ENCODE measurements at regions not wholly inside any gene's neighbourhood (a gene's known extent, or its start where the extent isn't known, plus 50 kb on each side); places are given as distances from the start of the nearest gene placed in this dataset.

DNA sequence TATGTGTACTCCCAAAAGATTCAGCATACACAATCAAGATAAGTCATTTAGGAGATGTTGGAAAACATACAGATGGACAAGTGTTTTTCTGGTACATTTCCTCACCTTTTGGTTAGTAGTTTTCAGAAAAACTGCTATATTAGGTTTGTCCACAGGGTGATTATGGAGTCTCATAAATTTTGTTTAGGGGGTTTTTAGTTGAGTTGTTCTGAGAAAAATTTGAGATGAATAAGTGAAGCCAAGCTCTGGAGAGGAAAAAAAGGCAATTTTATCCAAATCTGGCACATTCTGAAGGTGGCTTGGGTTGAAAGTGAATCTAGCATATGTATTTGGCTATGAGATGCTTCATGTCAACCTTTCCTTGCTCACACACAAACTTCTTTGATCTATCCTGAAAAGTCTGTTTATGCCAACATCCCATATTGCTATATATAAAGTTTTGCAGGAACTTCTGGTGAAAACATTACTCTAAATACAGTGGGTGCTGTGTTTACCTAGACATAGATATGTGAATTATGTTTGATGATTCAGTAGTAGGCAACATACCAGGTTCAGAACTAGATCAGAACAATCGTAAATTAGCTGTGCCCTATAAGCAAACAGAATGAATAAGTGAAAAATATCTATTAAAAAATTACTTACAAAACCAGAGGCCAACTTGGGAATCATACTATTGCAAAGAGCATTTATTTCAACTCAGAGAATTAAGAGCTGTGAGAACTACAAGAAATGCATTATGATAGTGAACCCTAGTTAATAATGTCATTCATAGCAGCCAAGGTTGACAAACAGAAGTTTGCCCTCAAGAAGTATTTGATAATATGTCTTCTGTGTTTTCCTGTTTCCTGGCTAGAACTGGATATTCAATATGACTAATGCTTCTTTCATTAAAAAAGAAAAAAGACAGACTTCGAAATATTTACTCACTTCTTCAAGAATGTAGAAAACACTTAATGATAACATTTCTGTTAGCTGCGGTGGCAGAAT, 552.0 kb downstream of the IRS1 start:
- no peak overlapping the region for H3K27ac ChIP-seq (ENCODE audit: low read depth in 1 of 2, low read length in 2 of 2)
- H3K4me3 ChIP-seq (ENCODE audit: low read depth in 1 of 3, low read length in 3 of 3): no peak overlapping the region
- no peak for DNase-seq (ENCODE audit: low spot score)
- H3K27me3 ChIP-seq (ENCODE audit: control insufficient read depth in 4 of 4, insufficient read depth in 4 of 4, low read length in 3 of 4): no peaks in the 10 kb centered on the region
- TF ChIP-seq HNF4A (conservative IDR thresholded peaks at IDR 0.05): no peak
- no peak for TF ChIP-seq ZBTB33 (IDR thresholded peaks at IDR 0.05)
- no peak for TF ChIP-seq SP1 (IDR thresholded peaks at IDR 0.05)
- no peak for TF ChIP-seq MAX (IDR thresholded peaks at IDR 0.05)
- TF ChIP-seq CTCF (IDR thresholded peaks at IDR 0.05; ENCODE audit: low read depth, low read length, missing input control): no peak
- TF ChIP-seq EGR1 (IDR thresholded peaks at IDR 0.05; ENCODE audit: low read depth in 2 of 2): no peak
- no peak for TF ChIP-seq FOXA2 (IDR thresholded peaks at IDR 0.05)
- TF ChIP-seq REST (IDR thresholded peaks at IDR 0.05): no peak
- no peak for TF ChIP-seq NR2F2 (IDR thresholded peaks at IDR 0.05)
- TF ChIP-seq FOXA1 (IDR thresholded peaks at IDR 0.05): no peak
- TF ChIP-seq TAF1 (conservative IDR thresholded peaks at IDR 0.05): no peak
- TF ChIP-seq, protein P1, sequence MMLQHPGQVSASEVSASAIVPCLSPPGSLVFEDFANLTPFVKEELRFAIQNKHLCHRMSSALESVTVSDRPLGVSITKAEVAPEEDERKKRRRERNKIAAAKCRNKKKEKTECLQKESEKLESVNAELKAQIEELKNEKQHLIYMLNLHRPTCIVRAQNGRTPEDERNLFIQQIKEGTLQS (IDR thresholded peaks at IDR 0.05): no peak
- TF ChIP-seq GABPA (IDR thresholded peaks at IDR 0.05 in 1 of 2, conservative IDR thresholded peaks at IDR 0.05 in 1 of 2): no peak
- TF ChIP-seq RXRA (IDR thresholded peaks at IDR 0.05): no peak
- TF ChIP-seq HNF4G (IDR thresholded peaks at IDR 0.05): no peak
- TF ChIP-seq RAD21 (IDR thresholded peaks at IDR 0.05): no peak
- no peak for TF ChIP-seq JUND (IDR thresholded peaks at IDR 0.05)
- TF ChIP-seq YY1 (IDR thresholded peaks at IDR 0.05): no peak
- no peak overlapping the region for H3K9ac ChIP-seq (ENCODE audit: low read depth in 1 of 2, low read length in 2 of 2)
- no peaks in the 10 kb centered on the region for H3K9me3 ChIP-seq (ENCODE audit: control insufficient read depth in 4 of 4, low read length in 3 of 4)
- no peaks in the 10 kb centered on the region for H3K4me1 ChIP-seq (ENCODE audit: control insufficient read depth in 4 of 4, insufficient read depth in 4 of 4, low read length in 3 of 4)
- H3K36me3 ChIP-seq (ENCODE audit: control insufficient read depth in 4 of 4, insufficient read depth in 3 of 4, low read depth in 1 of 4, low read length in 3 of 4): no peaks in the 10 kb centered on the region
- WGBS: 71% methylated on average over 3 of the region's 3 CpGs

Measured in liver (tissue), 8 donors.